SU-DHL-6 (cell line): ENCODE measurements at regions not wholly inside any gene's neighbourhood (a gene's known extent, or its start where the extent isn't known, plus 50 kb on each side); places are given as distances from the start of the nearest gene placed in this dataset.

Source experiments
- H2AFZ ChIP-seq: fragments of 200-600 bp; sonication (generic); 2 replicates; pipeline ENCODE4 v1.6.1; 2014; ENCODE audit warnings: low read depth, mild to moderate bottlenecking, moderate library complexity, mixed read lengths, antibody characterized with exemption, low read length; ENCODE audit not compliant: severe bottlenecking
- H3F3A ChIP-seq: fragments of 200-600 bp; shearing (Covaris generic); 2 replicates; pipeline ENCODE4 v1.6.0; 2016; ENCODE audit warnings: antibody characterized with exemption, mild to moderate bottlenecking; ENCODE audit not compliant: insufficient read depth
- H3K27ac ChIP-seq: fragments of 200-600 bp; sonication (generic); 2 replicates; pipeline ENCODE4 v1.5.1; 2016; ENCODE audit warnings: low read depth, mild to moderate bottlenecking, low read length, moderate library complexity, mixed read lengths
- H3K27me3 ChIP-seq: fragments of 200-600 bp; sonication (generic), shearing (Covaris generic); 2 replicates; pipeline ENCODE4 v1.6.0; 2014; ENCODE audit warnings: mild to moderate bottlenecking, low read length
- H3K36me3 ChIP-seq: fragments of 200-600 bp; sonication (generic); 2 replicates; pipeline ENCODE4 v1.6.1; 2014; ENCODE audit warnings: mild to moderate bottlenecking, low read length, mixed read lengths
- H3K4me2 ChIP-seq: fragments of 300-600, 200-600 bp; shearing (Covaris generic), sonication (generic); 2 replicates; pipeline ENCODE4 v1.6.0; 2014; ENCODE audit warnings: low read length, low read depth, mild to moderate bottlenecking; ENCODE audit not compliant: poor library complexity, severe bottlenecking
- H3K4me3 ChIP-seq: fragments of 200-600 bp; sonication (generic); 2 replicates; pipeline ENCODE4 v1.5.1; 2014; ENCODE audit warnings: antibody characterized with exemption, low read length, mild to moderate bottlenecking, mixed read lengths; ENCODE audit not compliant: insufficient read depth, poor library complexity, severe bottlenecking
- H3K79me2 ChIP-seq: fragments of 200-600 bp; sonication (generic); 2 replicates; pipeline ENCODE4 v1.6.1; 2014; ENCODE audit warnings: mild to moderate bottlenecking, low read length, moderate library complexity; ENCODE audit not compliant: insufficient read depth
- H3K9ac ChIP-seq: fragments of 200-600 bp; sonication (generic); 2 replicates; pipeline ENCODE4 v1.7.0; 2014; ENCODE audit warnings: mild to moderate bottlenecking, low read length
- H3K9me2 ChIP-seq: fragments of 200-600 bp; sonication (generic); replicated peaks from 2 replicates; pipeline ENCODE4 v1.6.1; 2014; ENCODE audit warnings: low read length; ENCODE audit not compliant: insufficient read depth
- H3K9me3 ChIP-seq: fragments of 200-600 bp; sonication (generic); 2 replicates; pipeline ENCODE4 v1.6.1; 2014; ENCODE audit warnings: low read length, mixed read lengths; ENCODE audit not compliant: insufficient read depth
- H4K20me1 ChIP-seq: fragments of 200-600 bp; sonication (generic); 2 replicates; pipeline ENCODE4 v1.6.1; 2014; ENCODE audit warnings: low read depth, mild to moderate bottlenecking, antibody characterized with exemption, low read length, moderate library complexity, mixed read lengths
- EZH2phosphoT487 ChIP-seq: fragments of 200-600 bp; sonication (generic), shearing (Covaris generic); conservative IDR thresholded peaks from 2 replicates; pipeline ENCODE4 v1.6.1; 2018; ENCODE audit warnings: mild to moderate bottlenecking, antibody characterized with exemption, low read length, moderate library complexity, mixed read lengths
- TF ChIP-seq, protein P1 (sequence below): fragments of 200-600 bp; sonication (generic); IDR thresholded peaks from one replicate; pipeline ENCODE4 v1.5.1; 2017; ENCODE audit warnings: antibody characterized with exemption, mild to moderate bottlenecking, low read length, moderate library complexity; ENCODE audit not compliant: insufficient read depth, poor library complexity, severe bottlenecking

DNA sequence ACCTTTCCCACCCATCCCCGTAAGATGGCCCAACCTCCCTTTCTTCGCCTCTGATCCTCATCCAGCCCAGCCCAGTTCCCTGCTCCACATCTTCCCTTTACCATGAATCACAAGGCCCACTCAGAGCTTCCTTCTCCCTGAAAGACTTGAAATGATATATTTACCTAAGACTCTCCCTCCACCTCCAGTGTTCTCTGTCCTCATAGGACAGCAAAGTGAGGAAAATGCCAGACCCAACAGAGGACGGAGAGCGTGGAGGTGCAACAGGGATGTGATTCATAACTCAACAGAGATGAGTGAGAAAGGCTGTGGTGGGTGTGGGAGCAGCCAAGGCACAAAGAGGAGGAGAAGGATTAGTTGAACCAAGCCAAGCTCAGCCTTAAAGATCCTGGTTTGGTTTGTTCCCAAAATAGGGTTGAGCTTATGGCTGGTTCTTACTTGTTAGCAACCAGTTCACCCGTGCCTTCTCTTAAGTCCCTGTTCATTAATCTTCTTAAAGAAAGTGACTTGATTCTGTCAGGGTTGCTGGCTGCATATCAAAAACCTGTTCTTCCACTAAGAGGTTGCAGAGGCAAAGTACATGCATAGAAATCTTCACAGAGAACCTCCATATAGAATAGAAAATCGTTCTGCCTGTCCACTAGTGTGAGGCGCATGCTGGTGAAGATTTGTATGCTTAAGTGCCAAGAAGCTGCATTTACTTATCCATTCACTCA, 183.2 kb downstream of the ACTL7B start:
- no peaks in the 10 kb centered on the region for H3K36me3 ChIP-seq
- H3K4me3 ChIP-seq = no peak overlapping the region
- TF ChIP-seq, protein P1, sequence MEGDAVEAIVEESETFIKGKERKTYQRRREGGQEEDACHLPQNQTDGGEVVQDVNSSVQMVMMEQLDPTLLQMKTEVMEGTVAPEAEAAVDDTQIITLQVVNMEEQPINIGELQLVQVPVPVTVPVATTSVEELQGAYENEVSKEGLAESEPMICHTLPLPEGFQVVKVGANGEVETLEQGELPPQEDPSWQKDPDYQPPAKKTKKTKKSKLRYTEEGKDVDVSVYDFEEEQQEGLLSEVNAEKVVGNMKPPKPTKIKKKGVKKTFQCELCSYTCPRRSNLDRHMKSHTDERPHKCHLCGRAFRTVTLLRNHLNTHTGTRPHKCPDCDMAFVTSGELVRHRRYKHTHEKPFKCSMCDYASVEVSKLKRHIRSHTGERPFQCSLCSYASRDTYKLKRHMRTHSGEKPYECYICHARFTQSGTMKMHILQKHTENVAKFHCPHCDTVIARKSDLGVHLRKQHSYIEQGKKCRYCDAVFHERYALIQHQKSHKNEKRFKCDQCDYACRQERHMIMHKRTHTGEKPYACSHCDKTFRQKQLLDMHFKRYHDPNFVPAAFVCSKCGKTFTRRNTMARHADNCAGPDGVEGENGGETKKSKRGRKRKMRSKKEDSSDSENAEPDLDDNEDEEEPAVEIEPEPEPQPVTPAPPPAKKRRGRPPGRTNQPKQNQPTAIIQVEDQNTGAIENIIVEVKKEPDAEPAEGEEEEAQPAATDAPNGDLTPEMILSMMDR = no peak
- TF ChIP-seq EZH2phosphoT487 = no peak
- H3F3A ChIP-seq = no peaks in the 10 kb centered on the region
- H2AFZ ChIP-seq = no peak overlapping the region
- H3K27me3 ChIP-seq = no peaks in the 10 kb centered on the region
- H3K4me2 ChIP-seq = no peak overlapping the region
- H3K9me3 ChIP-seq = no peaks in the 10 kb centered on the region
- no peaks in the 10 kb centered on the region for H3K79me2 ChIP-seq
- no peaks in the 10 kb centered on the region for H3K9me2 ChIP-seq
- no peak overlapping the region for H3K9ac ChIP-seq
- no peak overlapping the region for H3K27ac ChIP-seq
- H4K20me1 ChIP-seq = no peaks in the 10 kb centered on the region

DNA sequence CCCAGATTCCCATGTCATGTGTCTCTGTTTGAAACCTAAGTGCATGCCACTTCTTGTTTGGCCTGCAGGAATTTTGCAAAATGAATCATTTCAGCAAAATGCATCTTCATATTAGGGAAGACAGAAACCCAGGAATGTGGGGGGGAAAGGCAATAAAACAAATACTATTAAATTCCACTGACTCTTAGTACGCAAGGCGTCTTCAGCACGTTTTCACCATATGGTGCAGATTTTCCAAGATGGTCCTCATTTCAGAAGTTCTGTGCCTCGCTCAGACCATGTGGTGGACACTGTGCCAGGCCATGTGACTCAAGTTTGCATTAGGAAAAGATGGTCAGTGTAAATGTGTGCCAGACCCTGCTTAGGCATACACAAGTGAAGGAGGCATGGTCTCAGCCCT, 184.0 kb downstream of the ACTL7B start:
- Histone ChIP-seq H3K4me2 (no peak overlapping the region), H4K20me1 (no peaks in the 10 kb centered on the region)

DNA sequence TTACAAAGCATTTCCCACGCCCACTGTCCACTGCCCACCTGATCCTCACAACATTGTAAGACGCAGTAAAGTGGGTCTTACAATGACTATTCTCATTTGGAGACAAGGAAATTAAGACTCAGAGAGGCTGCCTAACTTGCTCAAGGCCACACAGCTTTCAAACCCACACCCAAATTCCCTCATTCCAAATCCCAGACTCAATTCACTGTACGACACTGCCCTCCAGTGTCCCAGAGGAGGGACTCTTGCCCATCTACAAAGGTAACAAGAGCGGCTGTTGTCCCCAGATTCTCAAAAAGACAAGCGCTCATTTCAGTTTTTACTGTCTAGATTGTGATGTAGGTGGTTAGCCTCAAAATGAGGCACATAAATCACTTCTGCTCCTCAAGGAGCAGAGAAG, 184.6 kb downstream of the ACTL7B start:
- no peaks in the 10 kb centered on the region for H3K79me2 ChIP-seq
- no peaks in the 10 kb centered on the region for H3K9me3 ChIP-seq
- H4K20me1 ChIP-seq = no peaks in the 10 kb centered on the region
- H3K27ac ChIP-seq = no peak overlapping the region
- no peaks in the 10 kb centered on the region for H3K36me3 ChIP-seq
- H3K4me2 ChIP-seq = no peak overlapping the region
- no peaks in the 10 kb centered on the region for H3F3A ChIP-seq
- H2AFZ ChIP-seq = no peak overlapping the region
- TF ChIP-seq EZH2phosphoT487 = no peak
- TF ChIP-seq, protein P1 = no peak
- H3K9ac ChIP-seq = no peak overlapping the region
- no peaks in the 10 kb centered on the region for H3K27me3 ChIP-seq
- H3K4me3 ChIP-seq = no peak overlapping the region
- H3K9me2 ChIP-seq = no peaks in the 10 kb centered on the region

More for the DNA sequence above, 184.0 kb downstream of the ACTL7B start:
- H3K36me3 ChIP-seq = no peaks in the 10 kb centered on the region
- H3K9me3 ChIP-seq = no peaks in the 10 kb centered on the region
- no peak overlapping the region for H3K4me3 ChIP-seq
- no peaks in the 10 kb centered on the region for H3F3A ChIP-seq
- no peaks in the 10 kb centered on the region for H3K27me3 ChIP-seq
- H3K79me2 ChIP-seq = no peaks in the 10 kb centered on the region
- H3K27ac ChIP-seq = no peak overlapping the region
- H3K9me2 ChIP-seq = no peaks in the 10 kb centered on the region
- no peak overlapping the region for H3K9ac ChIP-seq
- no peak overlapping the region for H2AFZ ChIP-seq
- TF ChIP-seq EZH2phosphoT487 = no peak
- TF ChIP-seq, protein P1 = no peak
